GM12874 (cell line): ENCODE measurements at regions not wholly inside any gene's neighbourhood (a gene's known extent, or its start where the extent isn't known, plus 50 kb on each side); places are given as distances from the start of the nearest gene placed in this dataset.

Experiments
- TF ChIP-seq, protein P1 (sequence below): IDR thresholded peaks from 2 replicates; pipeline ENCODE4 v1.5.1; 2011; ENCODE audit warnings: low read depth, mild to moderate bottlenecking, control low read depth, low read length, moderate library complexity; ENCODE audit not compliant: insufficient read depth

DNA sequence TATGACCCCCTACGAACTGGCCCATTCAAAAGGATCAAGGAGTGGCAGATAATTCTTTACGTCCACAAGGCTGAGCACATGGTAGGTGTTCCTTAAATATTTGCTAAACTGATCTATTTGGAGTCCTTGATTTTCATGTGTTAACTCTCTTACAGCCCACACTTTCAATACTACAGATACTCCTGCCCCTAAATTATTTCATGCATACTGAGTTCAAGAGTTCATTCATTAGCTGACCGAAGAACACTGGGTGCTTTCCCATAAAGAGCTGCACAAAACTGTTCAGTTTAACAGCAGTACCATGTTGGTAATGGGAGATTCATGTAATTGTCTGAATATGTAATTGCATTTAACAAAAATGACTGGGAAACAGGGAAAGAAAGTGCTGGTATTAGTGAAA, 170.5 kb upstream of the ADO start:
- TF ChIP-seq, protein P1, sequence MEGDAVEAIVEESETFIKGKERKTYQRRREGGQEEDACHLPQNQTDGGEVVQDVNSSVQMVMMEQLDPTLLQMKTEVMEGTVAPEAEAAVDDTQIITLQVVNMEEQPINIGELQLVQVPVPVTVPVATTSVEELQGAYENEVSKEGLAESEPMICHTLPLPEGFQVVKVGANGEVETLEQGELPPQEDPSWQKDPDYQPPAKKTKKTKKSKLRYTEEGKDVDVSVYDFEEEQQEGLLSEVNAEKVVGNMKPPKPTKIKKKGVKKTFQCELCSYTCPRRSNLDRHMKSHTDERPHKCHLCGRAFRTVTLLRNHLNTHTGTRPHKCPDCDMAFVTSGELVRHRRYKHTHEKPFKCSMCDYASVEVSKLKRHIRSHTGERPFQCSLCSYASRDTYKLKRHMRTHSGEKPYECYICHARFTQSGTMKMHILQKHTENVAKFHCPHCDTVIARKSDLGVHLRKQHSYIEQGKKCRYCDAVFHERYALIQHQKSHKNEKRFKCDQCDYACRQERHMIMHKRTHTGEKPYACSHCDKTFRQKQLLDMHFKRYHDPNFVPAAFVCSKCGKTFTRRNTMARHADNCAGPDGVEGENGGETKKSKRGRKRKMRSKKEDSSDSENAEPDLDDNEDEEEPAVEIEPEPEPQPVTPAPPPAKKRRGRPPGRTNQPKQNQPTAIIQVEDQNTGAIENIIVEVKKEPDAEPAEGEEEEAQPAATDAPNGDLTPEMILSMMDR = no peak

DNA sequence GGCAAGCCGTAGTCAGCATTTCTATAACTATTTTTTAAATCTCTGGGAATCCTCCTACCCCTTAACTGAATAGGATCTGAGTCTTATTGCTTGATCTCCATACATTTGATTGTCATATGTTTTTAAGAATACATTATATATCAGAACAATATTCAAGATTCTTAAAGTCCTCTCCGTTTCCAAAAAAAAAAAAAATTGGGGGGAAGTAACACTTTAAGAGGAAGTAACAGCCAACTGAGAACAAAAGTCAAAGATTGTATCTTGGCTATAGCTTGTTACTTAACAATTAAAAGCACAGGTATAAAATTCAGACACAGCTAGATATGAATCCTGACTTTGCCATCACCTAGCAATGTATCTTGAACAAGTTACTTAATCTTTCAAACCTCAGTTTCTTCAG, 169.9 kb upstream of the ADO start:
- TF ChIP-seq, protein P1 = no peak

DNA sequence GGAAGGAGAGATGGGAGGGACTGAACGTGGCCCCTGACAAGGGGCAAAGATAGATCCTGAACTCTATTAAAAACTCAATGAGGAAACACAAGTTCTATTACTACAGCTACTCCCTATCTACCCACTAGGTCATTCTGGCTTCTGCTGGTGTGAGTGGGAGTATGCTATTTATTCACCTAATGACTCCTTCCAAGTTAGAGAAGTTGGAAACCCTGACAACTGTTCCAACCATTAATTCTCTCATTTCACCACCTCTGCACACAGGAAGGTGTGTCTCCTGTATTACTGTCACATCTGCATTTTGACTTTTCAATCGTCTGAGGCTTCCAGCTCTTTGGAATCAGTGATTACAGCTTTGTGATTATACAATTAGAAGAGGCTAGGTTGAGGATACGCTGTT, 169.4 kb upstream of the ADO start:
- TF ChIP-seq, protein P1 = no peak

- TF ChIP-seq, protein P1 = 0 out of 2 replicates have a peak, but pooled peaks have one; percentile 12
These were observed 167.7 kb upstream of the ADO start for GRCh38 chr10:62636825-62637248.

- TF ChIP-seq, protein P1 = no peak
These were observed 167.1 kb upstream of the ADO start for GRCh38 chr10:62637249-62638061.

DNA sequence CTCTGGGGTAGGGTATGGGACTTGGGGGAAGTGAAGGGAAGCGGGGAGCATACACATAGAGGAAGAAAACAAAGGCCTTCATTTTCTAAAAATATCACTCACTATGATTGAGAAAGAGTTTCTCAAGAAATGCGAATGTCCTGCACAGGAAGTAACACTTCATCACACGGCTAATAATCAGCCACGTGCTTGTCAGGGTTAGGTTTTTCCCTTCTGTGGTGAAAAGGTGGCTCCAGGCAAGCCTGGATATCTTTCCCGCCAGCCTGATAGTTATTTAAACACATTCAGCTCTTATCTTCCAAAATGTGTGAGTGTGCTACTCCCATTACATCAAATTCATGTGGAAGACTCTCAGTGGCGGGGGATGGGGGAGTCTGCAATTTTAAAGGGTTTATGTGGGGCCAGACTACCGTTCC, 166.4 kb upstream of the ADO start:
- TF ChIP-seq, protein P1 = no peak

- TF ChIP-seq, protein P1 = no peak
These were observed 165.4 kb upstream of the ADO start for GRCh38 chr10:62639144-62639543.
